WERI-Rb-1 (cell line): ENCODE measurements at regions not wholly inside any gene's neighbourhood (a gene's known extent, or its start where the extent isn't known, plus 50 kb on each side); places are given as distances from the start of the nearest gene placed in this dataset.

Experiments used
- DNase-seq: peaks from one replicate; pipeline ENCODE4 v3.0.0-alpha.2; 2020
- H3K27ac ChIP-seq: fragments of 250-450 bp; sonication (Bioruptor Pico); 2 replicates; pipeline ENCODE4 v1.5.1; 2020; ENCODE audit warnings: mild to moderate bottlenecking, moderate library complexity
- H3K27me3 ChIP-seq: fragments of 250-450 bp; sonication (Bioruptor Pico); 2 replicates; pipeline ENCODE4 v1.5.1; 2021; ENCODE audit warnings: mild to moderate bottlenecking, low read depth, moderate library complexity; ENCODE audit not compliant: insufficient read depth, severe bottlenecking
- H3K36me3 ChIP-seq: fragments of 250-450 bp; sonication (Bioruptor Pico); 2 replicates; pipeline ENCODE4 v1.5.1; 2020; ENCODE audit warnings: mild to moderate bottlenecking, moderate library complexity
- H3K4me3 ChIP-seq: 2 replicates; pipeline ENCODE4 v1.5.1; 2011; ENCODE audit warnings: low read depth, mild to moderate bottlenecking, control low read depth, low read length
- H3K9me3 ChIP-seq: fragments of 250-450 bp; sonication (Bioruptor Pico); 2 replicates; pipeline ENCODE4 v1.5.1; 2021; ENCODE audit warnings: mild to moderate bottlenecking, moderate library complexity; ENCODE audit not compliant: severe bottlenecking
- TF ChIP-seq, protein P1 (sequence below): IDR thresholded peaks from 2 replicates; pipeline ENCODE4 v1.5.1; 2011; ENCODE audit warnings: low read depth, mild to moderate bottlenecking, control low read depth, inconsistent platforms, low read length

DNA sequence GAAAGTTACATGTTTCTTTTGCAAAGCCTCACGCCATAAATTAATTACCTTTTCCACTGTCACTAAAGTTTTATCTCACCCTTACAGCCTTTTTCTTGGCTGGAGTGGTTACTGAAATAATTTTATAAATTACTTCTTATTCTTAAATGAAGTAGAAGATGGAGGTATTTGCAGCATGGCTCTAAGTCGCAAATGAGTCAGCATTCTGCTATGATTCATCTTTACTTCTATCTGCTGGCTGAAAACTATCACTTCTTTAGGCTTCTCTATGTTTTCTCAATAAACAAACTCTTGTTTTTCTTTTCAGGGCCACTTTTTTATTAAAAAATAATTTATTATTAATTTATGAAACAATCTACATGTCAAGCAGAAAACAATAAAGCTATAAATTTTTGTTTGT, 210.2 kb upstream of the GYPA start:
- no peak overlapping the region for H3K4me3 ChIP-seq
- no peak for DNase-seq
- H3K27me3 ChIP-seq = no peaks in the 10 kb centered on the region
- H3K27ac ChIP-seq = no peak overlapping the region
- no peaks in the 10 kb centered on the region for H3K9me3 ChIP-seq
- TF ChIP-seq, protein P1, sequence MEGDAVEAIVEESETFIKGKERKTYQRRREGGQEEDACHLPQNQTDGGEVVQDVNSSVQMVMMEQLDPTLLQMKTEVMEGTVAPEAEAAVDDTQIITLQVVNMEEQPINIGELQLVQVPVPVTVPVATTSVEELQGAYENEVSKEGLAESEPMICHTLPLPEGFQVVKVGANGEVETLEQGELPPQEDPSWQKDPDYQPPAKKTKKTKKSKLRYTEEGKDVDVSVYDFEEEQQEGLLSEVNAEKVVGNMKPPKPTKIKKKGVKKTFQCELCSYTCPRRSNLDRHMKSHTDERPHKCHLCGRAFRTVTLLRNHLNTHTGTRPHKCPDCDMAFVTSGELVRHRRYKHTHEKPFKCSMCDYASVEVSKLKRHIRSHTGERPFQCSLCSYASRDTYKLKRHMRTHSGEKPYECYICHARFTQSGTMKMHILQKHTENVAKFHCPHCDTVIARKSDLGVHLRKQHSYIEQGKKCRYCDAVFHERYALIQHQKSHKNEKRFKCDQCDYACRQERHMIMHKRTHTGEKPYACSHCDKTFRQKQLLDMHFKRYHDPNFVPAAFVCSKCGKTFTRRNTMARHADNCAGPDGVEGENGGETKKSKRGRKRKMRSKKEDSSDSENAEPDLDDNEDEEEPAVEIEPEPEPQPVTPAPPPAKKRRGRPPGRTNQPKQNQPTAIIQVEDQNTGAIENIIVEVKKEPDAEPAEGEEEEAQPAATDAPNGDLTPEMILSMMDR = no peak
- no peaks in the 10 kb centered on the region for H3K36me3 ChIP-seq

DNA sequence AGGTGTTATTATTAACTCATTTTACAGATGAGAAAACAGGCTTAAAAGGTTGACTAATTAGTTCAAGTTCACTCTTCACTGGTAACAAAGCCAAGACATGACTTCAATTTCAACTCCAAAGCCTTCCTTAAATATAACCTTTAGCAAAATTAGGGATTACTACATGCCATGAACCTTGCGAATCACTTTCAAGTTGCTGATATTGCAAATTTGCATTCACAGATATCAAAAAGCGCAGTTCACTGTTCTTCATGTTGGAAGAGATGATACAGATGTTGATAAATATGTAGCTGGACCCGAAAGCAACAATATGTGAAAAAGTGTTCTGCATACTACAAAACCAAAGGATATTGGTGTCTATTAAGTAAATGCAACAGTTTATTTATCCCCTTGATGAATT, 210.8 kb upstream of the GYPA start:
- H3K27me3 ChIP-seq = no peaks in the 10 kb centered on the region
- no peak overlapping the region for H3K4me3 ChIP-seq
- no peaks in the 10 kb centered on the region for H3K36me3 ChIP-seq
- TF ChIP-seq, protein P1 = no peak
- no peak for DNase-seq
- no peak overlapping the region for H3K27ac ChIP-seq
- no peaks in the 10 kb centered on the region for H3K9me3 ChIP-seq

DNA sequence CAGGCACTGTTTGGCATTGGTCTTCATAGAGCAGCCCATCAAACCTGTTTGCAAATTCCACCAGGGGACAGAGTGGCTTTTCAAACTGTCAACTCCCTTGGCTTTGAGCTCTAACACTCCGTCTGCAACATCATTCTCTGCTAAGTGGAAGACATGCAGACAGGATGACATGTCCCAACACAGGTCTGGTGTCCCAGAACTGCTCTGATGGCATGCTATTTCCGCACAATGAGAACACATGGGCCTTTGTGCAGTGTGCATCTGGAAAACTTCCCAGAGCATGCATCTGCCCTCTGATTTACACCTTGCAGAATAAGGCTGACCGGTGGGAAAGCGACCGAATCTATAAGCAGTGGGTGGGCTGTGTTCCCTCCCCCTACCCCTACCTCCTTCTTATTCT, 212.8 kb upstream of the GYPA start:
- Histone ChIP-seq H3K36me3 (no peaks in the 10 kb centered on the region), H3K27me3 (no peaks in the 10 kb centered on the region), H3K9me3 (no peaks in the 10 kb centered on the region), H3K4me3 (no peak overlapping the region), H3K27ac (no peak overlapping the region)
- TF ChIP-seq, protein P1 = no peak
- DNase-seq = no peak

DNA sequence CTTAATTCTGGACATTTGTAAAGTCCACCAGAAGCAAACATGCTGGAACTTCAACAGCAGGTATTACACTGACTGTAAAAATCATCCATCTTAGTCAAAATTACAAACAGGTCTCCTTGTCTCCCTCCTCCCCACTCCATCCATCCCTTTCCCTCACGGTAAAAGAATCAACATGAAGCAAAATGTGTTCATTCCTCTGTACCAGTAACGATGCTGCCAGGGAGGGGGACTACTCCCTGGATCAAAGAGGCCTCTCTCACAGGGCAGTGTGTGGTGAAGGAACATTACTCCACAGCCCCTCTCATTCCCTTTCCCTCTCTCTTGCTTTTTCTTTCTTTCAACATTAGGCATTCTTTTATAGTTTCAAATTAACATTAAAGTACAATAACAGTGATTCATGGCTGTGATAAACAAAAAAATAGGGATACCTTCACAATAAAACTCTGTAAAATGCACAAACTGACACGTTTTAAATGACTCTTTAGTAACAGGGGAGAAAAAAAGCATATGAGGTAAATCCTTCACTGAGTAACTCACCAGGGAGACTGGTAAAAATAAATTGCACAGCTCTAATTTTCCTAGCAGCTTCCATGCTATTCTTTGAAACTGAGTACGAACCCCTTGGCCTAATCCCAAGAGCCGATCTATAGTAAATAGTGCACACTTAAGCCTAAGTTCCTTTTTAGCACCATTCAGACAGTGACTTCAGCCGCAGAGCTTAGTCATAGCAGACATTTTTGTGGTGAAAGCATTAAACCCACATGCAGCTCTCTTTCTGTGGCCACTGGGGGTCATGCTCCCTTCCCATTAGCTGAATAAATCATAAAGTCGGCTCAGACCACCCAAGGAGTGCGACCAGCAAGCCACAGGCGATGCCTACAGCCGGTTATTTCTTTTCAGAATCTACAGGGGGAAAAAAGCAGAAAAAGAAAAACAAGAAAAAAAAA, 215.6 kb upstream of the GYPA start:
- H3K9me3 ChIP-seq = no peaks in the 10 kb centered on the region
- no peaks in the 10 kb centered on the region for H3K36me3 ChIP-seq
- no peak overlapping the region for H3K4me3 ChIP-seq
- TF ChIP-seq, protein P1 = peak; percentile 58
- no peak overlapping the region for H3K27ac ChIP-seq
- DNase-seq = peak; percentile 59
- H3K27me3 ChIP-seq = no peaks in the 10 kb centered on the region

DNA sequence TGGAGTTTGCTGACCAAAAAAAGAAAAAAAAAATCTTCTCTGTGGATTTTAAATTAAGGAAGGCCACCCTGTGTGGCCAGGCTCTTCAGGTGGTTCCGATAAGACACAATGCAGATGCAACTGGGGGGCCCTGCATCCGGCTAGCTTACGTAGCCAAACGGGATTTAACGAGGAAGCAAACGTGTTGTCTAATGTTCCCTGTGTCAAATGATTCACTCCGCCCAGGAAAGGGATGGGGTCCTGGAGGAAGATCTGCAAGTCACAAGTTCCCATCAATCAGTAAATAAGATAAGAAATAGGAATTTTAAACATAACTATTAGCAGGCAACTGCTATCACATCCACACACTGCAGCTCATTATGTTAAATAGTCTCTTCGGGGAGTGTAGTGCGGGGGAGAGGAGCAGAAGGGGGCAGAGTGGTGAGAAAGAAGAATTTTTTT, 216.4 kb upstream of the GYPA start:
- Histone ChIP-seq H3K9me3 (no peaks in the 10 kb centered on the region), H3K27ac (no peak overlapping the region), H3K4me3 (no peak overlapping the region), H3K36me3 (no peaks in the 10 kb centered on the region), H3K27me3 (no peaks in the 10 kb centered on the region)
- DNase-seq = no peak
- TF ChIP-seq, protein P1 = no peak
